Nucleus accumbens (tissue), 56 donors: ENCODE measurements at regions not wholly inside any gene's neighbourhood (a gene's known extent, or its start where the extent isn't known, plus 50 kb on each side); places are given as distances from the start of the nearest gene placed in this dataset.

Source experiments
- DNase-seq, 56 donors: peaks; one replicate each; lab custom pipeline; 2025; lab: John Stamatoyannopoulos, UW

- DNase-seq, result no peak
Observed at GRCh38 chr11:11047851-11048610, 190.2 kb upstream of the ZBED5 start.

GRCh38 chr11:11046781-11047180 lies 188.9 kb upstream of the ZBED5 start:
- no peak for DNase-seq

GRCh38 chr11:11045156-11045930 lies 187.5 kb upstream of the ZBED5 start:
- DNase-seq, result peak in 7 of 56 donors; percentile 5 to 29 (median 15)

GRCh38 chr11:11044137-11044855 lies 186.4 kb upstream of the ZBED5 start:
- no peak for DNase-seq

GRCh38 chr11:11043721-11044120 lies 185.9 kb upstream of the ZBED5 start:
- no peak for DNase-seq

- DNase-seq, result no peak
Observed at GRCh38 chr11:11039208-11039965, 181.5 kb upstream of the ZBED5 start.

- no peak for DNase-seq
Observed at GRCh38 chr11:11038782-11039181, 180.9 kb upstream of the ZBED5 start.

GRCh38 chr11:11038352-11038751 lies 180.5 kb upstream of the ZBED5 start:
- DNase-seq, result peak in 1 of 56 donors; percentile 5

- peak in 4 of 56 donors; percentile 6 to 20 (median 16) for DNase-seq
Observed at GRCh38 chr11:11036848-11037732, 179.2 kb upstream of the ZBED5 start.

- no peak for DNase-seq
Observed at GRCh38 chr11:11036185-11036847, 178.5 kb upstream of the ZBED5 start.

- DNase-seq, result no peak
Observed at GRCh38 chr11:11035331-11035730, 177.5 kb upstream of the ZBED5 start.

- DNase-seq, result no peak
Observed at GRCh38 chr11:11034476-11034875, 176.6 kb upstream of the ZBED5 start.

- DNase-seq, result no peak
Observed at GRCh38 chr11:11032066-11032465, 174.2 kb upstream of the ZBED5 start.

GRCh38 chr11:11029027-11029426 lies 171.2 kb upstream of the ZBED5 start:
- no peak for DNase-seq

GRCh38 chr11:11028017-11028692 lies 170.3 kb upstream of the ZBED5 start:
- DNase-seq, result peak in 26 of 56 donors; percentile 4 to 72 (median 24)

GRCh38 chr11:11027288-11027687 lies 169.4 kb upstream of the ZBED5 start:
- DNase-seq, result no peak

- DNase-seq, result peak in 1 of 56 donors; percentile 50
Observed at GRCh38 chr11:11025087-11025486, 167.2 kb upstream of the ZBED5 start.

- peak in 1 of 56 donors; percentile 6 for DNase-seq
Observed at GRCh38 chr11:11022125-11022730, 164.4 kb upstream of the ZBED5 start.
